ENCODE measurements at regions not wholly inside any gene's neighbourhood (a gene's known extent, or its start where the extent isn't known, plus 50 kb on each side); places are given as distances from the start of the nearest gene placed in this dataset.
"Not testable (repeated sequence)": the region's sequence is repeated elsewhere in the genome, so short reads cannot be mapped to it uniquely, and the experiment has no call there.

GRCh38 chr2:61732787-61733186, 121.1 kb downstream of the FAM161A start:
- no peak for DNase-seq (ENCODE audit: low read depth)
- H3K36me3 ChIP-seq (ENCODE audit: control insufficient read depth, insufficient read depth, low read length) = no peaks in the 10 kb centered on the region
- H3K27me3 ChIP-seq (ENCODE audit: control insufficient read depth, insufficient read depth, low read length) = no peaks in the 10 kb centered on the region
- TF ChIP-seq CTCF (IDR thresholded peaks at IDR 0.05; ENCODE audit: insufficient read depth, low read length, poor library complexity, severe bottlenecking) = no peak
- no peak overlapping the region for H3K4me3 ChIP-seq (ENCODE audit: low read depth, low read length)

- Histone ChIP-seq H3K27me3 (ENCODE audit: control insufficient read depth, insufficient read depth, low read length) (no peaks in the 10 kb centered on the region), H3K36me3 (ENCODE audit: control insufficient read depth, insufficient read depth, low read length) (no peaks in the 10 kb centered on the region), H3K4me3 (ENCODE audit: low read depth, low read length) (no peak overlapping the region)
- DNase-seq (ENCODE audit: low read depth) = no peak
- TF ChIP-seq CTCF (IDR thresholded peaks at IDR 0.05; ENCODE audit: insufficient read depth, low read length, poor library complexity, severe bottlenecking) = no peak
Measured at GRCh38 chr2:61727746-61728145, 126.1 kb downstream of the FAM161A start.

GRCh38 chr2:61726456-61727209, 127.2 kb downstream of the FAM161A start:
- DNase-seq (ENCODE audit: low read depth) = no peak
- TF ChIP-seq CTCF (IDR thresholded peaks at IDR 0.05; ENCODE audit: insufficient read depth, low read length, poor library complexity, severe bottlenecking) = no peak
- Histone ChIP-seq H3K27me3 (ENCODE audit: control insufficient read depth, insufficient read depth, low read length) (no peaks in the 10 kb centered on the region), H3K36me3 (ENCODE audit: control insufficient read depth, insufficient read depth, low read length) (no peaks in the 10 kb centered on the region), H3K4me3 (ENCODE audit: low read depth, low read length) (no peak overlapping the region)

GRCh38 chr2:61723364-61723763, 130.5 kb downstream of the FAM161A start:
- not testable (repeated sequence) for H3K36me3 ChIP-seq (ENCODE audit: control insufficient read depth, insufficient read depth, low read length); DNase-seq (ENCODE audit: low read depth); H3K4me3 ChIP-seq (ENCODE audit: low read depth, low read length); H3K27me3 ChIP-seq (ENCODE audit: control insufficient read depth, insufficient read depth, low read length)

- Histone ChIP-seq H3K4me3 (ENCODE audit: low read depth, low read length) (no peak overlapping the region), H3K27me3 (ENCODE audit: control insufficient read depth, insufficient read depth, low read length) (no peaks in the 10 kb centered on the region), H3K36me3 (ENCODE audit: control insufficient read depth, insufficient read depth, low read length) (no peaks in the 10 kb centered on the region)
- no peak for DNase-seq (ENCODE audit: low read depth)
- TF ChIP-seq CTCF (IDR thresholded peaks at IDR 0.05; ENCODE audit: insufficient read depth, low read length, poor library complexity, severe bottlenecking) = no peak
Measured at GRCh38 chr2:61722800-61723199, 131.1 kb downstream of the FAM161A start.

- TF ChIP-seq CTCF (IDR thresholded peaks at IDR 0.05; ENCODE audit: insufficient read depth, low read length, poor library complexity, severe bottlenecking) = no peak
- DNase-seq (ENCODE audit: low read depth) = no peak
- Histone ChIP-seq H3K4me3 (ENCODE audit: low read depth, low read length) (no peak overlapping the region), H3K36me3 (ENCODE audit: control insufficient read depth, insufficient read depth, low read length) (no peaks in the 10 kb centered on the region), H3K27me3 (ENCODE audit: control insufficient read depth, insufficient read depth, low read length) (no peaks in the 10 kb centered on the region)
Measured at GRCh38 chr2:61722318-61722717, 131.5 kb downstream of the FAM161A start.

Measured in kidney epithelial cell (primary cell).